A673 (cell line): ENCODE measurements at regions not wholly inside any gene's neighbourhood (a gene's known extent, or its start where the extent isn't known, plus 50 kb on each side); places are given as distances from the start of the nearest gene placed in this dataset.

Source experiments
- BruUV-seq: library from RNA; stranded (reverse); fragments of 400-500 nt; replicated peaks from 2 replicates; lab custom pipeline; 2021; lab: Mats Ljungman, UMichigan
- CTCF ChIA-PET: fragments of 300-600 bp; sonication (Branson Sonifier 250); formaldehyde crosslinking; loops from one replicate; lab custom pipeline; 2022; ENCODE audit warnings: antibody characterized with exemption; lab: Charles Lee
- POLR2A ChIA-PET: fragments of 300-600 bp; sonication (Branson Sonifier 250); formaldehyde crosslinking; loops from one replicate; lab custom pipeline; 2022; ENCODE audit warnings: antibody characterized with exemption; ENCODE audit not compliant: low non-redundant PET; lab: Charles Lee
- DNase-seq: peaks from one replicate; pipeline ENCODE4 v3.0.0-alpha.2; 2015; ENCODE audit warnings: low spot score
- H3K27ac ChIP-seq: fragments of 200-600 bp; sonication (generic); 2 replicates; pipeline ENCODE4 v1.5.1; 2016; ENCODE audit warnings: mixed run types, low read depth, mild to moderate bottlenecking, mixed read lengths, antibody characterized with exemption, low read length; ENCODE audit not compliant: poor library complexity, severe bottlenecking
- H3K27me3 ChIP-seq: fragments of 200-600 bp; sonication (generic); replicated peaks from 2 replicates; pipeline ENCODE4 v1.6.1; 2017; ENCODE audit warnings: mixed run types, low read depth, mild to moderate bottlenecking, mixed read lengths, antibody characterized with exemption, low read length; ENCODE audit not compliant: insufficient read depth, poor library complexity
- H3K36me3 ChIP-seq: fragments of 200-600 bp; sonication (generic); 2 replicates; pipeline ENCODE4 v1.6.1; 2016; ENCODE audit warnings: mixed run types, mild to moderate bottlenecking, mixed read lengths, antibody characterized with exemption, low read length; ENCODE audit not compliant: insufficient read depth, poor library complexity, severe bottlenecking
- H3K4me1 ChIP-seq: fragments of 200-600 bp; sonication (generic); 2 replicates; pipeline ENCODE4 v1.6.1; 2017; ENCODE audit warnings: mixed run types, mild to moderate bottlenecking, mixed read lengths, antibody characterized with exemption, low read length; ENCODE audit not compliant: insufficient read depth, poor library complexity, severe bottlenecking
- H3K4me3 ChIP-seq: fragments of 200-600 bp; sonication (generic); 2 replicates; pipeline ENCODE4 v1.5.1; 2016; ENCODE audit warnings: low read depth, mixed run types, mild to moderate bottlenecking, mixed read lengths, low read length; ENCODE audit not compliant: poor library complexity, severe bottlenecking
- H3K9me3 ChIP-seq: fragments of 200-600 bp; sonication (generic); 2 replicates; pipeline ENCODE4 v1.6.1; 2016; ENCODE audit warnings: mixed run types, low read depth, mild to moderate bottlenecking, mixed read lengths, antibody characterized with exemption, low read length; ENCODE audit not compliant: poor library complexity, severe bottlenecking
- CTCF ChIP-seq: fragments of 300-800, 200-600 bp; sonication (generic); conservative IDR thresholded peaks from 2 replicates; pipeline ENCODE4 v1.5.1; 2017; ENCODE audit warnings: low read depth, mild to moderate bottlenecking, antibody characterized with exemption, low read length, moderate library complexity, mixed read lengths
- EZH2 ChIP-seq: fragments of 200-600 bp; sonication (generic); IDR thresholded peaks from 2 replicates; pipeline ENCODE4 v1.6.1; 2017; ENCODE audit warnings: borderline replicate concordance, low read depth, mild to moderate bottlenecking, mixed read lengths, antibody characterized with exemption, low read length; ENCODE audit not compliant: poor library complexity, severe bottlenecking
- intact Hi-C: fragments of 100-400 bp; cut with micrococcal nuclease; formaldehyde crosslinking; loops from one replicate; pipeline ENCODE4 v1.10.0; 2022; ENCODE audit not compliant: unreplicated experiment

- H3K36me3 ChIP-seq = no peaks in the 10 kb centered on the region
- intact Hi-C loops = no loop called here
- H3K27ac ChIP-seq = no peak overlapping the region
- CTCF ChIA-PET = no interaction called here
- BruUV-seq = no TSS peak
- H3K4me1 ChIP-seq = no peaks in the 10 kb centered on the region
- no peak for DNase-seq
- H3K4me3 ChIP-seq = no peak overlapping the region
- POLR2A ChIA-PET = no interaction called here
- H3K9me3 ChIP-seq = no peaks in the 10 kb centered on the region
- TF ChIP-seq CTCF (no peak), EZH2 (no peak)
- H3K27me3 ChIP-seq = peaks cover 4% of the 10 kb centered on the region
These were observed 1526.9 kb downstream of the EFNB2 start for GRCh38 chr13:105008604-105009003.

GRCh38 chr13:105007166-105007808, 1528.2 kb downstream of the EFNB2 start:
- intact Hi-C loops = no loop called here
- POLR2A ChIA-PET = interaction anchor here (0.6 kb wide), 1 partner anchor 911 kb away, joined by 3 read pairs; no protein-coding TSS in a partner anchor

GRCh38 chr13:104996022-104996421, 1539.4 kb downstream of the EFNB2 start:
- no peak overlapping the region for H3K27ac ChIP-seq
- no peak for TF ChIP-seq CTCF
- no peak for TF ChIP-seq EZH2
- no peaks in the 10 kb centered on the region for H3K36me3 ChIP-seq
- DNase-seq = no peak
- no peak overlapping the region for H3K4me3 ChIP-seq
- intact Hi-C loops = no loop called here
- POLR2A ChIA-PET = interaction anchor here (0.6 kb wide), 1 partner anchor 20 kb away, joined by 3 read pairs; no protein-coding TSS in a partner anchor
- H3K4me1 ChIP-seq = no peaks in the 10 kb centered on the region
- no peaks in the 10 kb centered on the region for H3K27me3 ChIP-seq
- BruUV-seq = no TSS peak
- CTCF ChIA-PET = no interaction called here
- no peaks in the 10 kb centered on the region for H3K9me3 ChIP-seq

More at GRCh38 chr13:105007166-105007808, 1528.2 kb downstream of the EFNB2 start:
- CTCF ChIA-PET = no interaction called here
- H3K9me3 ChIP-seq = no peaks in the 10 kb centered on the region
- H3K36me3 ChIP-seq = no peaks in the 10 kb centered on the region
- H3K27ac ChIP-seq = no peak overlapping the region
- H3K27me3 ChIP-seq = no peaks in the 10 kb centered on the region
- no peak for TF ChIP-seq EZH2
- no peak for TF ChIP-seq CTCF
- H3K4me1 ChIP-seq = no peaks in the 10 kb centered on the region
- DNase-seq = no peak
- H3K4me3 ChIP-seq = no peak overlapping the region
- no TSS peak for BruUV-seq
